ENCODE measurements at regions not wholly inside any gene's neighbourhood (a gene's known extent, or its start where the extent isn't known, plus 50 kb on each side); places are given as distances from the start of the nearest gene placed in this dataset.

- Histone ChIP-seq H3K36me3 (ENCODE audit: low read length) (no peaks in the 10 kb centered on the region), H3K79me2 (ENCODE audit: insufficient read depth, low read length) (no peaks in the 10 kb centered on the region), H3K27me3 (ENCODE audit: low read length) (no peaks in the 10 kb centered on the region), H3K9me2 (replicated peaks; ENCODE audit: insufficient read depth, low read length) (no peaks in the 10 kb centered on the region), H3F3A (ENCODE audit: insufficient read depth) (no peaks in the 10 kb centered on the region), H3K9ac (ENCODE audit: low read length) (no peak overlapping the region), H3K27ac (ENCODE audit: low read depth, low read length) (no peak overlapping the region), H2AFZ (ENCODE audit: low read depth, low read length, severe bottlenecking) (no peak overlapping the region), H3K4me3 (ENCODE audit: insufficient read depth, low read length, poor library complexity, severe bottlenecking) (no peak overlapping the region), H3K4me2 (ENCODE audit: low read depth, low read length, poor library complexity, severe bottlenecking) (no peak overlapping the region), H3K9me3 (ENCODE audit: insufficient read depth, low read length) (peaks cover 3% of the 10 kb centered on the region; the same call in 1 of the 2 replicates), H4K20me1 (ENCODE audit: low read depth, low read length) (no peaks in the 10 kb centered on the region)
- TF ChIP-seq EZH2phosphoT487 (conservative IDR thresholded peaks at IDR 0.05; ENCODE audit: low read length) (no peak), CTCF (IDR thresholded peaks at IDR 0.05; ENCODE audit: insufficient read depth, low read length, poor library complexity, severe bottlenecking) (no peak)
These were observed 199.3 kb upstream of the ZC3H12A start for GRCh38 chr1:37274938-37275631.

GRCh38 chr1:37277366-37277765 is 197.0 kb upstream of the ZC3H12A start:
- Histone ChIP-seq H3K27ac (ENCODE audit: low read depth, low read length) (no peak overlapping the region), H4K20me1 (ENCODE audit: low read depth, low read length) (no peaks in the 10 kb centered on the region), H3K9ac (ENCODE audit: low read length) (no peak overlapping the region), H3K9me3 (ENCODE audit: insufficient read depth, low read length) (peaks cover 6% of the 10 kb centered on the region; the same call in 1 of the 2 replicates), H3K9me2 (replicated peaks; ENCODE audit: insufficient read depth, low read length) (no peaks in the 10 kb centered on the region), H3K4me2 (ENCODE audit: low read depth, low read length, poor library complexity, severe bottlenecking) (no peak overlapping the region), H3F3A (ENCODE audit: insufficient read depth) (no peaks in the 10 kb centered on the region), H2AFZ (ENCODE audit: low read depth, low read length, severe bottlenecking) (no peak overlapping the region), H3K4me3 (ENCODE audit: insufficient read depth, low read length, poor library complexity, severe bottlenecking) (no peak overlapping the region), H3K27me3 (ENCODE audit: low read length) (no peaks in the 10 kb centered on the region), H3K79me2 (ENCODE audit: insufficient read depth, low read length) (no peaks in the 10 kb centered on the region), H3K36me3 (ENCODE audit: low read length) (no peaks in the 10 kb centered on the region)
- TF ChIP-seq CTCF (IDR thresholded peaks at IDR 0.05; ENCODE audit: insufficient read depth, low read length, poor library complexity, severe bottlenecking) (no peak), EZH2phosphoT487 (conservative IDR thresholded peaks at IDR 0.05; ENCODE audit: low read length) (no peak)

GRCh38 chr1:37281354-37281753 is 193.0 kb upstream of the ZC3H12A start:
- no peaks in the 10 kb centered on the region for H3K27me3 ChIP-seq (ENCODE audit: low read length)
- H3K36me3 ChIP-seq (ENCODE audit: low read length) = no peaks in the 10 kb centered on the region
- H3K9me2 ChIP-seq (replicated peaks; ENCODE audit: insufficient read depth, low read length) = no peaks in the 10 kb centered on the region
- no peaks in the 10 kb centered on the region for H4K20me1 ChIP-seq (ENCODE audit: low read depth, low read length)
- H3K4me2 ChIP-seq (ENCODE audit: low read depth, low read length, poor library complexity, severe bottlenecking) = no peak overlapping the region
- no peak overlapping the region for H3K27ac ChIP-seq (ENCODE audit: low read depth, low read length)
- no peak for TF ChIP-seq EZH2phosphoT487 (conservative IDR thresholded peaks at IDR 0.05; ENCODE audit: low read length)
- TF ChIP-seq CTCF (IDR thresholded peaks at IDR 0.05; ENCODE audit: insufficient read depth, low read length, poor library complexity, severe bottlenecking) = no peak
- H3K79me2 ChIP-seq (ENCODE audit: insufficient read depth, low read length) = no peaks in the 10 kb centered on the region
- no peak overlapping the region for H3K9ac ChIP-seq (ENCODE audit: low read length)
- H3K9me3 ChIP-seq (ENCODE audit: insufficient read depth, low read length) = peaks cover 6% of the 10 kb centered on the region; the same call in 1 of the 2 replicates
- H2AFZ ChIP-seq (ENCODE audit: low read depth, low read length, severe bottlenecking) = no peak overlapping the region
- H3F3A ChIP-seq (ENCODE audit: insufficient read depth) = no peaks in the 10 kb centered on the region
- no peak overlapping the region for H3K4me3 ChIP-seq (ENCODE audit: insufficient read depth, low read length, poor library complexity, severe bottlenecking)

Data from SU-DHL-6 (cell line).